Neural cell (in vitro differentiated cells): ENCODE measurements at regions not wholly inside any gene's neighbourhood (a gene's known extent, or its start where the extent isn't known, plus 50 kb on each side); places are given as distances from the start of the nearest gene placed in this dataset.

Experiments
- H2AFZ ChIP-seq: fragments of 200-600, 300-800 bp; sonication (generic), shearing (Covaris generic); 2 replicates; pipeline ENCODE4 v1.6.0; 2014; ENCODE audit warnings: low read depth, mild to moderate bottlenecking, antibody characterized with exemption, low read length, moderate library complexity
- H3F3A ChIP-seq: fragments of 200-600 bp; shearing (Covaris generic); 2 replicates; pipeline ENCODE4 v1.6.1; 2016; ENCODE audit warnings: mild to moderate bottlenecking, moderate library complexity, mixed read lengths, antibody characterized with exemption, low read length; ENCODE audit not compliant: insufficient read depth, poor library complexity, severe bottlenecking
- H3K27ac ChIP-seq: fragments of 200-600, 300-800 bp; sonication (generic), shearing (Covaris generic); 2 replicates; pipeline ENCODE4 v1.5.1; 2014; ENCODE audit warnings: mild to moderate bottlenecking, low read length, moderate library complexity
- H3K27me3 ChIP-seq: fragments of 300-800, 200-600 bp; sonication (generic), shearing (Covaris generic); 2 replicates; pipeline ENCODE4 v1.6.0; 2014; ENCODE audit warnings: mild to moderate bottlenecking, low read depth, low read length, moderate library complexity; ENCODE audit not compliant: insufficient read depth
- H3K36me3 ChIP-seq: fragments of 300-800, 200-600 bp; sonication (generic), shearing (Covaris generic); 2 replicates; pipeline ENCODE4 v1.5.1; 2014; ENCODE audit warnings: mild to moderate bottlenecking, antibody characterized with exemption, low read length, moderate library complexity; ENCODE audit not compliant: insufficient read depth
- H3K4me2 ChIP-seq: fragments of 300-800, 200-600 bp; sonication (generic), shearing (Covaris generic); 2 replicates; pipeline ENCODE4 v1.6.0; 2014; ENCODE audit warnings: mild to moderate bottlenecking, low read length
- H3K4me3 ChIP-seq: fragments of 300-800, 200-600 bp; sonication (generic), shearing (Covaris generic); 2 replicates; pipeline ENCODE4 v1.5.1; 2014; ENCODE audit warnings: mild to moderate bottlenecking, low read length, moderate library complexity
- H3K79me2 ChIP-seq: fragments of 200-600 bp; shearing (Covaris generic); replicated peaks from 2 replicates; pipeline ENCODE4 v1.6.0; 2014; ENCODE audit warnings: mild to moderate bottlenecking, low read length, moderate library complexity; ENCODE audit not compliant: insufficient read depth
- H3K9ac ChIP-seq: fragments of 300-800, 200-600 bp; sonication (generic), shearing (Covaris generic); 2 replicates; pipeline ENCODE4 v1.6.1; 2016; ENCODE audit warnings: mild to moderate bottlenecking, low read length, mixed read lengths
- H3K9me2 ChIP-seq: fragments of 200-600 bp; shearing (Covaris generic); 2 replicates; pipeline ENCODE4 v1.6.1; 2016; ENCODE audit warnings: mild to moderate bottlenecking, low read length, mixed read lengths; ENCODE audit not compliant: insufficient read depth
- H3K9me3 ChIP-seq: fragments of 200-600, 300-800 bp; sonication (generic), shearing (Covaris generic); 2 replicates; pipeline ENCODE4 v1.6.1; 2016; ENCODE audit warnings: mild to moderate bottlenecking, mixed run types, low read length, moderate library complexity, mixed read lengths
- H4K20me1 ChIP-seq: fragments of 200-600 bp; shearing (Covaris generic); 2 replicates; pipeline ENCODE4 v1.6.1; 2016; ENCODE audit warnings: mild to moderate bottlenecking, mixed run types; ENCODE audit not compliant: insufficient read depth
- EP300 ChIP-seq: fragments of 450-650 bp; conservative IDR thresholded peaks from 2 replicates; pipeline ENCODE4 v1.6.1; 2014; ENCODE audit warnings: antibody characterized with exemption, mild to moderate bottlenecking, moderate library complexity; ENCODE audit not compliant: poor library complexity, severe bottlenecking
- EZH2 ChIP-seq: fragments of 200-600, 300-800 bp; shearing (Covaris generic), sonication (generic); IDR thresholded peaks from 2 replicates; pipeline ENCODE4 v1.6.1; 2014; ENCODE audit warnings: antibody characterized with exemption, low read length, borderline replicate concordance, mild to moderate bottlenecking; ENCODE audit not compliant: insufficient read depth, poor library complexity, severe bottlenecking
- MXI1 ChIP-seq: fragments of 450-650 bp; conservative IDR thresholded peaks from 2 replicates; pipeline ENCODE4 v1.6.1; 2014; ENCODE audit warnings: antibody characterized with exemption, mild to moderate bottlenecking; ENCODE audit not compliant: poor library complexity, severe bottlenecking
- POLR2AphosphoS5 ChIP-seq: IDR thresholded peaks from 2 replicates; pipeline ENCODE4 v1.6.1; 2012
- RAD21 ChIP-seq: fragments of 450-650 bp; conservative IDR thresholded peaks from 2 replicates; pipeline ENCODE4 v1.6.1; 2014; ENCODE audit warnings: antibody characterized with exemption, mild to moderate bottlenecking, moderate library complexity
- SMC3 ChIP-seq: fragments of 450-650 bp; conservative IDR thresholded peaks from 2 replicates; pipeline ENCODE4 v1.6.1; 2014; ENCODE audit warnings: antibody characterized with exemption, mild to moderate bottlenecking, moderate library complexity; ENCODE audit not compliant: poor library complexity
- TAF1 ChIP-seq: IDR thresholded peaks from 2 replicates; pipeline ENCODE4 v1.6.1; 2012; ENCODE audit warnings: low read depth
- TF ChIP-seq, protein P1 (sequence below): fragments of 450-650 bp; IDR thresholded peaks from 2 replicates; pipeline ENCODE4 v1.5.1; 2014; ENCODE audit warnings: antibody characterized with exemption, mild to moderate bottlenecking, moderate library complexity; ENCODE audit not compliant: poor library complexity, severe bottlenecking
- TF ChIP-seq, protein P2 (sequence below): IDR thresholded peaks from 2 replicates; pipeline ENCODE4 v1.6.1; 2012; ENCODE audit warnings: borderline replicate concordance

DNA sequence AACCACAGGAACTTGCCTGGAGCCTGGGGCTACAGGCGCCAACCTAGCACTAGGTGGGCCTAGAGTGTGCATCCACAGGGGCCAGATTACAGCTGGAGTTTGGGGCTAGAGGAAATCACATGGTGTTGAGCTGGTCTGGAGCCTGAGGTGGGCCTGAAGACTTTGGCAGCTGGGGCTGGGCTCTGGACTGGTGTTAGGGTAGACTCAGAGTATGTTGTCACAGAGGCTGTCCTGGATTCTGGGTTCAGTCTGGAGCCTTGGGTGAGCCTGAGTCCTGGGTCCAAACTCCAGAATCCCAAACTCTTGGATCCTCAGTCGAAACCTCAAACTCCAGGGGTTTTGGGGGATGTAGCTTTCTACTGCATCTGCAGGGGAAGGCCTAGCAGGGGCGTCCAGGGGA is 356.7 kb downstream of the FRK start:
- Histone ChIP-seq H3K79me2 (no peaks in the 10 kb centered on the region), H3K36me3 (no peaks in the 10 kb centered on the region)
- TF ChIP-seq SMC3, result no peak
- TF ChIP-seq TAF1, result no peak
- TF ChIP-seq, protein P1, sequence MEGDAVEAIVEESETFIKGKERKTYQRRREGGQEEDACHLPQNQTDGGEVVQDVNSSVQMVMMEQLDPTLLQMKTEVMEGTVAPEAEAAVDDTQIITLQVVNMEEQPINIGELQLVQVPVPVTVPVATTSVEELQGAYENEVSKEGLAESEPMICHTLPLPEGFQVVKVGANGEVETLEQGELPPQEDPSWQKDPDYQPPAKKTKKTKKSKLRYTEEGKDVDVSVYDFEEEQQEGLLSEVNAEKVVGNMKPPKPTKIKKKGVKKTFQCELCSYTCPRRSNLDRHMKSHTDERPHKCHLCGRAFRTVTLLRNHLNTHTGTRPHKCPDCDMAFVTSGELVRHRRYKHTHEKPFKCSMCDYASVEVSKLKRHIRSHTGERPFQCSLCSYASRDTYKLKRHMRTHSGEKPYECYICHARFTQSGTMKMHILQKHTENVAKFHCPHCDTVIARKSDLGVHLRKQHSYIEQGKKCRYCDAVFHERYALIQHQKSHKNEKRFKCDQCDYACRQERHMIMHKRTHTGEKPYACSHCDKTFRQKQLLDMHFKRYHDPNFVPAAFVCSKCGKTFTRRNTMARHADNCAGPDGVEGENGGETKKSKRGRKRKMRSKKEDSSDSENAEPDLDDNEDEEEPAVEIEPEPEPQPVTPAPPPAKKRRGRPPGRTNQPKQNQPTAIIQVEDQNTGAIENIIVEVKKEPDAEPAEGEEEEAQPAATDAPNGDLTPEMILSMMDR, result no peak
- TF ChIP-seq RAD21, result no peak
- TF ChIP-seq EZH2, result no peak
- TF ChIP-seq, protein P2, sequence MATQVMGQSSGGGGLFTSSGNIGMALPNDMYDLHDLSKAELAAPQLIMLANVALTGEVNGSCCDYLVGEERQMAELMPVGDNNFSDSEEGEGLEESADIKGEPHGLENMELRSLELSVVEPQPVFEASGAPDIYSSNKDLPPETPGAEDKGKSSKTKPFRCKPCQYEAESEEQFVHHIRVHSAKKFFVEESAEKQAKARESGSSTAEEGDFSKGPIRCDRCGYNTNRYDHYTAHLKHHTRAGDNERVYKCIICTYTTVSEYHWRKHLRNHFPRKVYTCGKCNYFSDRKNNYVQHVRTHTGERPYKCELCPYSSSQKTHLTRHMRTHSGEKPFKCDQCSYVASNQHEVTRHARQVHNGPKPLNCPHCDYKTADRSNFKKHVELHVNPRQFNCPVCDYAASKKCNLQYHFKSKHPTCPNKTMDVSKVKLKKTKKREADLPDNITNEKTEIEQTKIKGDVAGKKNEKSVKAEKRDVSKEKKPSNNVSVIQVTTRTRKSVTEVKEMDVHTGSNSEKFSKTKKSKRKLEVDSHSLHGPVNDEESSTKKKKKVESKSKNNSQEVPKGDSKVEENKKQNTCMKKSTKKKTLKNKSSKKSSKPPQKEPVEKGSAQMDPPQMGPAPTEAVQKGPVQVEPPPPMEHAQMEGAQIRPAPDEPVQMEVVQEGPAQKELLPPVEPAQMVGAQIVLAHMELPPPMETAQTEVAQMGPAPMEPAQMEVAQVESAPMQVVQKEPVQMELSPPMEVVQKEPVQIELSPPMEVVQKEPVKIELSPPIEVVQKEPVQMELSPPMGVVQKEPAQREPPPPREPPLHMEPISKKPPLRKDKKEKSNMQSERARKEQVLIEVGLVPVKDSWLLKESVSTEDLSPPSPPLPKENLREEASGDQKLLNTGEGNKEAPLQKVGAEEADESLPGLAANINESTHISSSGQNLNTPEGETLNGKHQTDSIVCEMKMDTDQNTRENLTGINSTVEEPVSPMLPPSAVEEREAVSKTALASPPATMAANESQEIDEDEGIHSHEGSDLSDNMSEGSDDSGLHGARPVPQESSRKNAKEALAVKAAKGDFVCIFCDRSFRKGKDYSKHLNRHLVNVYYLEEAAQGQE, result no peak
- no peak for TF ChIP-seq MXI1
- TF ChIP-seq POLR2AphosphoS5, result no peak
- TF ChIP-seq EP300, result no peak

GRCh38 chr6:115691433-115691832 is 369.3 kb downstream of the FRK start:
- H2AFZ ChIP-seq, result no peak overlapping the region
- no peak overlapping the region for H3K27ac ChIP-seq
- H3K9me2 ChIP-seq, result no peaks in the 10 kb centered on the region
- TF ChIP-seq, protein P1, result no peak
- TF ChIP-seq MXI1 (no peak), RAD21 (no peak), EZH2 (no peak), POLR2AphosphoS5 (no peak), EP300 (no peak), TAF1 (no peak), SMC3 (no peak)
- TF ChIP-seq, protein P2, result no peak
- no peaks in the 10 kb centered on the region for H3K9me3 ChIP-seq
- no peaks in the 10 kb centered on the region for H3K27me3 ChIP-seq
- no peak overlapping the region for H3K4me3 ChIP-seq
- H3K79me2 ChIP-seq, result no peaks in the 10 kb centered on the region
- no peak overlapping the region for H3K9ac ChIP-seq
- H3K36me3 ChIP-seq, result no peaks in the 10 kb centered on the region
- H3F3A ChIP-seq, result no peaks in the 10 kb centered on the region
- no peak overlapping the region for H3K4me2 ChIP-seq
- H4K20me1 ChIP-seq, result no peaks in the 10 kb centered on the region

More for the DNA sequence above, 356.7 kb downstream of the FRK start:
- H3K4me3 ChIP-seq, result no peak overlapping the region
- no peaks in the 10 kb centered on the region for H4K20me1 ChIP-seq
- H3K27me3 ChIP-seq, result no peaks in the 10 kb centered on the region
- no peaks in the 10 kb centered on the region for H3K9me2 ChIP-seq
- H3K9me3 ChIP-seq, result no peaks in the 10 kb centered on the region
- no peak overlapping the region for H3K4me2 ChIP-seq
- H3K27ac ChIP-seq, result no peak overlapping the region
- H2AFZ ChIP-seq, result no peak overlapping the region
- no peaks in the 10 kb centered on the region for H3F3A ChIP-seq
- H3K9ac ChIP-seq, result no peak overlapping the region
